Effector memory CD4-positive, alpha-beta T cell (primary cell): ENCODE measurements at regions not wholly inside any gene's neighbourhood (a gene's known extent, or its start where the extent isn't known, plus 50 kb on each side); places are given as distances from the start of the nearest gene placed in this dataset.
"Not testable (repeated sequence)": the region's sequence is repeated elsewhere in the genome, so short reads cannot be mapped to it uniquely, and the experiment has no call there.

ENCODE experiments used
- DNase-seq, 3 donors: peaks; one replicate each; pipeline ENCODE4 v3.0.0-alpha.2; 2020
- H3K27ac ChIP-seq: 2 replicates; pipeline ENCODE4 v1.7.0; 2013; ENCODE audit warnings: mild to moderate bottlenecking, low read length, moderate library complexity; ENCODE audit not compliant: insufficient read depth, poor library complexity, severe bottlenecking
- H3K27me3 ChIP-seq: replicated peaks from 2 replicates; pipeline ENCODE4 v1.7.0; 2013; ENCODE audit warnings: mild to moderate bottlenecking, low read length; ENCODE audit not compliant: insufficient read depth, control insufficient read depth, poor library complexity, severe bottlenecking
- H3K36me3 ChIP-seq: 2 replicates; pipeline ENCODE4 v1.7.0; 2013; ENCODE audit warnings: mild to moderate bottlenecking, low read length, moderate library complexity; ENCODE audit not compliant: control insufficient read depth, insufficient read depth
- H3K4me1 ChIP-seq: 2 replicates; pipeline ENCODE4 v1.7.0; 2013; ENCODE audit warnings: low read length, mild to moderate bottlenecking; ENCODE audit not compliant: control insufficient read depth, insufficient read depth, poor library complexity, severe bottlenecking
- H3K4me3 ChIP-seq: 2 replicates; pipeline ENCODE4 v1.7.0; 2013; ENCODE audit warnings: low read length, low read depth, mild to moderate bottlenecking; ENCODE audit not compliant: insufficient read depth, poor library complexity, severe bottlenecking
- H3K9me3 ChIP-seq: 2 replicates; pipeline ENCODE4 v1.7.0; 2013; ENCODE audit warnings: mild to moderate bottlenecking, low read length, moderate library complexity; ENCODE audit not compliant: control insufficient read depth

DNA sequence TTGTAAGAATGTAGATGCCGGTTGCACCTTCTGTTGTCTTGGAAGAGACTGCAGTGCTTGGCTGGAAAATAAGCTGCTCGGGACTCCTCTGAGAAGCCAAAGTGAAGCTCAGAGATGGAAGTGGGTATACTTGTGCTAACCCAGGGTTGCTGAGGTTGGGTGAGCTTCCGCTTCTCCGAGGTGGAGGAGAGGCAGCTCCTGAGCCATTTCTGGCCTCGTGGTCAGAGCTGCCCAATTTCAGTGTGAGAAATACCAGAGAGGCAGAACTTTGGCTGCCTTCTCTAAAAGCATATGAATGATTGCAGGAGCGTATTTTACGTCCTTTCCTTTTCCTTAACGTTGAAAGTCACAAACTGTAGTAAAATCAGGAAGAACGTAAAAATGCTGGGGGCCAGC lies 292.0 kb upstream of the PLGLB2 start:
- DNase-seq, H3K36me3 ChIP-seq, H3K4me1 ChIP-seq, H3K9me3 ChIP-seq, H3K4me3 ChIP-seq, H3K27me3 ChIP-seq: not testable (repeated sequence)
- peak overlapping the region; percentile 32 for H3K27ac ChIP-seq

DNA sequence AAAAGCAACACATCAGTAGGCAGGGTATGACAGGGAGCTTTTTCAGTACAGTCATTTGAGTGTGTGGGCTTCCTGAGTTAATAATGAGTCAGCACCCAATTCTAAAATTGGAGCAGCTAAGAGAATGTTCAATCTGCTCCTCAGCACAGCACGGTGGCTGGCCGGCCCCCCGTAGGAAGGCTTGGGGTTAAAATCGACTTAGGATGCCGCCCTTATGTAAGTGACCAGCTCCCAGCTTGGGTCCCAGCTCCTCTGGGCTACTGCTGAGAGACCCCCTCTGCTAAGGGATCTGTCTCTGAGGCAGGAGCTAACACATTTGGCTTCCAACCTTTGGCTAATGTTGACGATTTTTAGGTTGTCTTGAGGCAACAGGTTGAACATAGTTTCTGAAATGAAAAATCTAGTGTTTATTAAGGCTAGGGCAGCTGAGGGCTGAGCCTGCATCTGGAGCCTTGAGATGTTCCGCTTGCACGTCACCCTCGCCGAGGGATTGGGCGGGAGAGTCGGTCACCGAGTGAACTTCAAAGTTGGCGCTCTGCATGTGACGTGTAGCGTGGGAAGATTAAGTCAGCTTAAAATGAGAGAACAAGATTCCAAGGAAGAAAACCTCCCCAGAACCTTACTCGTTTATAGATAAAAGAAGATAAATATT lies 291.3 kb upstream of the PLGLB2 start:
- not testable (repeated sequence) for H3K4me3 ChIP-seq, H3K27me3 ChIP-seq, DNase-seq, H3K9me3 ChIP-seq, H3K4me1 ChIP-seq, H3K36me3 ChIP-seq
- peak overlapping the region; percentile 39 for H3K27ac ChIP-seq

DNA sequence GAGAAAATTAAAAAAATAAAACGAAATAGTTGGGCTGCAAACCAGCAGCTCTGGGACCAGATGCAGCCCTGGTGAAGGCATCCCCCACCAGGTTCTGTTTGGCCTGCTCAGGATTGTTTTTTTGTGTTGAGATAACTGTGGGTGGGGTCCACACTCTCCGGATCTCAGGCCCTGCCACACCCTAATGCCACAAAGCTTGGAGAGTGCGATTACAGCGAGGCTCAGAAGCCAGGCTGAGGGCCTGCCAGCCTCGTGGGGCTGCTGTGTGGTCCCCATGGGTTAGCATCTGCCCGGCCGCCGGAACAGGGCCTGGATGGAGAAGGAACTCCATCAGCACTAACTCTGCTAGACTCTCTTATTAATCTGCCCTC lies 290.8 kb upstream of the PLGLB2 start:
- H3K4me3 ChIP-seq, DNase-seq, H3K4me1 ChIP-seq, H3K27ac ChIP-seq, H3K36me3 ChIP-seq, H3K9me3 ChIP-seq, H3K27me3 ChIP-seq: not testable (repeated sequence)

DNA sequence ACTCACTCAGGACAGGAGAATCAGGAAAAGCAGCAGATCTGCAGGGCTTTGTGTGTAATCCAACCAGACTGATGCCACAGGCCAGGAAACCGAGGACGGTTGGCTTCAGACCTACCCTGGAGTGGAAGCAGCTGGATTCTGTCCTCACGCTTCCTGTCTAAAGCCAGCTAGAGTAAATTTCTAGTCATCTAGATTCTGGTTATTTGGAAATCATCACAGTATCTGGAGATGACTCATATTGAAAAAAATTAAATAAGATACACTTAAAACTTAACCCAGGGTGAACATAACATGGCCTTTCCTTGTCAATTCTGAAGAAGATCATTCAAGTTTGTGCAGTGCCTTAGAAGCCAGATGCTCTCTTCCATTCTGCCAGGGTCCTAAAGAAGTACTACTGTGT lies 288.9 kb upstream of the PLGLB2 start:
- H3K36me3 ChIP-seq, H3K27ac ChIP-seq, H3K9me3 ChIP-seq, H3K27me3 ChIP-seq, H3K4me1 ChIP-seq, H3K4me3 ChIP-seq, DNase-seq: not testable (repeated sequence)

DNA sequence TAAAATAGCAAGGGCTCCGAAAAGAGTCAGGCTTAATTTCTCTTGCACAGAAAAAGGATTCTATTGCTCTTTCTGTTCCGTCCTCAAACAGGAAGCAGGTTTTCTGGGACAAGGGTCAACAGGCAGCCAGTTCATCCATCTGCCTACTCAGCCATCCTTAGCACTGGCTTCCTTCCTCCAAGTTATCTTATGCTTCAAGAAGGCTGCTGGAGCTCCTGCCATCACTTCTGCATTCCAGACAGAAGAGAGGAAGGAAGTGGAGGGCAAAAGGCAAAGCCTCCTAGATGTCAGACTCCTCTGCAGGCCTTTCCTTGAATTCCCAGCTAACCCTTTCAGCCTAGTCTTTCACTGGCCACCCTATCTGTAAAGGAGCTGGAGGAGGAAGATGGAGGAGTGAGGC lies 287.8 kb upstream of the PLGLB2 start:
- not testable (repeated sequence) for H3K36me3 ChIP-seq, H3K4me3 ChIP-seq, H3K4me1 ChIP-seq, H3K27me3 ChIP-seq, H3K27ac ChIP-seq, DNase-seq, H3K9me3 ChIP-seq

DNA sequence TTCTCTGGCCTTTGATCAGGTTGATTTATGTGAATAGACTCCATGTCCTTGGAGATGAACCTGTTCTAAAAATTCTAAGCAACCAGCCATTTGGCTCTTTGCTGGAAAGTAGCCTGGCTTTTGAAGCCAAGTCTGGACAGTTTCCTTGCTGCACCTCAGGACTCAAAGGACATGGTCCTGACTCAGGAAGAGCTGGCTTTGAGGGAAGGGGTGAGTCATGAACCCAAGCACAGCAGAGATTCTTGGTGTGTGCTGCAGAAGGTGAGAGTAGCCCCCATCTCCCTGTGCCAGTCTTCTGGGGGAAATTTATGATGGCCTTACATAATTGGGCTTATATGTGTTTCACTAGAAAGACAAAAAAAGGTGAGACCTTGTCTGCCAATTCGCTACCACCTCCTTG lies 287.2 kb upstream of the PLGLB2 start:
- H3K9me3 ChIP-seq, H3K27me3 ChIP-seq, H3K36me3 ChIP-seq, H3K4me3 ChIP-seq, H3K27ac ChIP-seq, DNase-seq, H3K4me1 ChIP-seq: not testable (repeated sequence)

DNA sequence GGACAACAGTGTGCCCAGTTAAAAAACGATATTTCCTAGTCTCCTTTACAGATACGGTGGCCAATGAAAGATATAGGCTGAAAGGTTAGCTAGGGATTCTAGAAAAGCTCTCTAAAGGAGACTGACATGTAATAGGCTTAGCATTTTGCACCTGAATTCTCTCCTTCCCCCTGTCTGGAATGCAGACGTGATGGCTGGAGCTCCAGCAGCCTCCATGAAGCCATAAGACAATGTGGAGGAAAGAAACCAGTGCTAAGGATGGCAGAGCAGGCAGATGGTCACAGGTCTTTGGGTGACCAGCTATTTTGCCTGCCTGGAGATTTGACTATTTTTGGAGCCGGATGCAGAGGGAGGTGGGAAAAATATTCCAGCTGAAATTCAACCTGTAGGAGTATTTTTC lies 286.2 kb upstream of the PLGLB2 start:
- not testable (repeated sequence) for DNase-seq, H3K27me3 ChIP-seq, H3K27ac ChIP-seq, H3K36me3 ChIP-seq, H3K4me3 ChIP-seq, H3K9me3 ChIP-seq, H3K4me1 ChIP-seq

DNA sequence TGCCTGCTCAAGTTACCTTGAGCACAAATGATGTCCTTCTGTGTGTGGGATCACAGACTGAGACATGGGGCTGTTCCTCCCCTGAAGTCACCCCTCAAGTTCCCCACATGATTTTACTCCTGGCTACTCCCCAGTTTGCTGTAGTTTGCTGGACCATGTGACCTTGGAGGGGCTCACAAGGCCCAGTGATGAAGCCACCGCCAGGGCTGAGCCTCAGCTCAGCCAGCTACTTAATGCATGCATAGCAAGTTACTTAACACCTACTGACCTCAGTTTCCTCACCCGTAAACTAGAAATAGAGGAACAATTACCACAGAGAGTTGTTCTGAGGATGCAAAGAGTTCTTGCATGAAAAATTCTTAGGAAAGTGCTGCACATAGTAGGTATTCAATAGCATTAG lies 283.7 kb upstream of the PLGLB2 start:
- H3K27ac ChIP-seq, H3K27me3 ChIP-seq, H3K4me3 ChIP-seq, H3K36me3 ChIP-seq, H3K4me1 ChIP-seq, DNase-seq, H3K9me3 ChIP-seq: not testable (repeated sequence)

DNA sequence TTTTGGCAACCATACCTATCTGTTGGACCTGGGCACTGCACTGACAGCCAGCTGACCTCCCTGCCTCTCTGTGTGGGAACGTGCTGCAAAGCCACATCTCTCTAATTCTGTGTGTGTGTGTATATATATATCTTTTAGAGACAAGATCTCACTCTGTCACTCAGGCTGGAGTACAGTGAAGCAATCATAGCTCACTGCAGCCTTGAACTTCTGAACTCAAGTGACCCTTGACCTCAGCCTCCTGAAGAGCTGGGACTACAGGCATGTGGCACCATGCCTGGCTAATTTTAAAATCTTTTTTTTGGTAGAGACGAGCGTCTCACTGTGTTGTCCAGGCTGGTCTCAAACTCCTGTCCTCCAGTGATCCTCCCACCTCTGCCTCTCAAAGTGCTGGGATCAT lies 282.2 kb upstream of the PLGLB2 start:
- H3K4me1 ChIP-seq, H3K27ac ChIP-seq, DNase-seq, H3K27me3 ChIP-seq, H3K36me3 ChIP-seq, H3K9me3 ChIP-seq, H3K4me3 ChIP-seq: not testable (repeated sequence)

DNA sequence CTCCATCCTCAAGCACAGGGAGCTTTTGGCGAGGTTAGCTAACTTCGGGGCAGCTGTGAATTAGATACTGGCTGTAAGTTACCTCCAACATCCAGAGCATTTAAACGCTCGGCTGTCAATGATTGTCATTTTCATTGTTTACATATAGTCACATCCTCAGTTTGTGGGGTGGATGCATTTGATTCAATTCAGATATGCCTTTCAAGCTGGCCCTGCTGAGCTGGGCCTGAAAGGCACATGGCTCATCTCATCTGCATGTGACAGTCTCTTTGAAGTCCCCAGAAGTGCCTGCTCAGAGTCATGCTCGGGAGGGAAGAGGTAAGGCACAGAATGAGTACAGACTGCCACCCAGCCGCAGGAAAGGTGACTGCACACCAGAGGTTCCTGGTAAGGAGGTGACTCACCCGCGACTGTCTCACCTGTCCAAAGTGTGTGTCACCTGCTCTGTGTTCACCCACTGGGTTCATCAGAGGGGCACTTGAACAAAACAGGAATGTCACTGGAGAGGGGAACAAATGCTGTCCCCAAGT lies 281.2 kb upstream of the PLGLB2 start:
- H3K27ac ChIP-seq, H3K4me3 ChIP-seq, H3K4me1 ChIP-seq, H3K9me3 ChIP-seq, H3K27me3 ChIP-seq, H3K36me3 ChIP-seq: not testable (repeated sequence)
- DNase-seq, result peak; percentile 62 to 70 (median 63)
